GM12874 (cell line): ENCODE measurements at regions not wholly inside any gene's neighbourhood (a gene's known extent, or its start where the extent isn't known, plus 50 kb on each side); places are given as distances from the start of the nearest gene placed in this dataset.

Experiments used
- CTCF ChIP-seq: IDR thresholded peaks from 2 replicates; pipeline ENCODE4 v1.5.1; 2011; ENCODE audit warnings: low read depth, mild to moderate bottlenecking, control low read depth, low read length, moderate library complexity; ENCODE audit not compliant: insufficient read depth

- TF ChIP-seq CTCF = no peak
Measured at GRCh38 chr12:41904041-41904440, 240.6 kb downstream of the GXYLT1 start.

DNA sequence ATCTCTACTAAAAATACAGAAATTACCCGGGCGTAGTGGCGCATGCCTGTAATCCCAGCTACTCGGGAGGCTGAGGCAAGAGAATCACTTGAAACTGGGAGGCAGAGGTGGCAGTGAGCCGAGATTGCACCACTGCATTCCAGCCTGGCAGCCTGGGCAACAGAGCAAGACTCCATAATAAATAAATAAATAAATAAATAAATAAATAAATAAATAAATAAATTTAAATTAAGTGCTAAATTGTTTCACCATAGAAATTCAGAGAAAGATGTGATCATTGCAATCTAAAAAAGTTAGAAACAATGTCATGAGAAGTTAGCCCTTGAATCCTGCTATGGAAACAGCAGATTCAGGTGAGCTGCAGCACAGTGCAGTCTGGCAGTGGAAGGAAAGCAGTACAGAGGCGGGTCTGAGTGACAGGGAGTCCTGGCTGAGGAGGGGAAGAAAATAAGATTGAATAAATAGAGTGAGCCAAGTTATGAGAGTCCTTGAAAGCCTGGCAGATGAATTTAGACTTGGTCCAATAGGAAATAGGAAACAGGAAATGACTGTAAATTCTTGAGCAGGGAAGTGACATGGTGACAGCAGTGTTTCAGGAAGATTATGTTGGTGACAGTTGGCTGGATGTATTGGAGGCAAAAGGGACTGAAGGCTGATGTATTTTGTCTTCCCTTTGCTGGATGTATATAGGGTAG is 241.5 kb downstream of the GXYLT1 start:
- no peak for TF ChIP-seq CTCF

- no peak for TF ChIP-seq CTCF
Measured at GRCh38 chr12:41899577-41899976, 245.1 kb downstream of the GXYLT1 start.

DNA sequence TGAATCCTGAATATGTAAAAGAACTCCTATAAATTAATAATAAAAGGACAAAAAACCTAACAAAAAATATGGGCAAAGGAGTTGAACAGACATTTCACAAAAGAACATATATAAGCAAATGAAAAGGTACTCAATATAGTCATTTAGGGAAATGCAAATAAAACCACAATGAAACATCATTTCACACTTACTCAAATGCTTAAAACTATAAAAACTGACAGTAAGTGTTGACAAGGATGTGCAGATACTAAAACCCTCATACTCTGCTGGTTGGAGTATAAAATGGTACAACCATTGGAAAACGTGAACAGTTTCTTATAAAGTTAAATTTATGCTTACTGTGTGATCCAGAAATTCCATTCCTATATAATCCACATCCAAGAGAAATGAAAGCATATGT is 247.1 kb downstream of the GXYLT1 start:
- TF ChIP-seq CTCF = no peak

GRCh38 chr12:41893491-41893890 is 251.2 kb downstream of the GXYLT1 start:
- TF ChIP-seq CTCF = no peak

DNA sequence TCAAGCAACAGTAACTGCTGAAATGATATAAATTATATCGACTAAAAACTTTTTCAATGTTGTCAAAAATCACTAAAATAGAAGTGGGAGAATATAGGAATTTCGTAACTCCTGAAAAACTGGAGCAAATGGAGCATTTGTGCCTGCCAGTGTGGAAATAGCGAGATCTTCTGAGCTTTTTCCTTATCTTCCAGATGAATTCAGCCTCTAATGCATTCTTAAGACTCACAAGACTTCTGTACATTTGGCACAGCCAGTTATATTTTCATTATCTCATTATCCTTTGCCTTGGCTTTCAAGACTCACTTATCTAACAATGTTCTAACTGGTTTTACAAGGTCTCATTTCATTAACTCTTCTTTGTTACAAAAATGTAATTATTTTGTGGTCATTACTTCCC is 252.4 kb downstream of the GXYLT1 start:
- no peak for TF ChIP-seq CTCF

- no peak for TF ChIP-seq CTCF
Measured at GRCh38 chr12:41891226-41891625, 253.4 kb downstream of the GXYLT1 start.
